ENCODE measurements at regions not wholly inside any gene's neighbourhood (a gene's known extent, or its start where the extent isn't known, plus 50 kb on each side); places are given as distances from the start of the nearest gene placed in this dataset.

- Mint-ChIP-seq H3K36me3 (ENCODE audit: low read depth) (no peaks in the 10 kb centered on the region), H3K4me3 (no peak overlapping the region), H3K9me3 (peaks cover under 1% of the 10 kb centered on the region), H3K27me3 (ENCODE audit: low read depth, poor library complexity) (peaks cover 8% of the 10 kb centered on the region), H3K4me1 (peaks cover 8% of the 10 kb centered on the region), H3K27ac (no peak overlapping the region)
- no peak for TF ChIP-seq CTCF (IDR thresholded peaks at IDR 0.05)
- DNase-seq = no peak
Measured at GRCh38 chr3:151625586-151625985, 108.1 kb upstream of the AADACL2 start.

- Mint-ChIP-seq H3K4me1 (peaks cover 6% of the 10 kb centered on the region), H3K36me3 (ENCODE audit: low read depth) (no peaks in the 10 kb centered on the region), H3K27ac (no peak overlapping the region), H3K9me3 (no peaks in the 10 kb centered on the region), H3K4me3 (no peak overlapping the region), H3K27me3 (ENCODE audit: low read depth, poor library complexity) (peaks cover 8% of the 10 kb centered on the region)
- no peak for TF ChIP-seq CTCF (IDR thresholded peaks at IDR 0.05)
- no peak for DNase-seq
Measured at GRCh38 chr3:151625086-151625485, 108.6 kb upstream of the AADACL2 start.

GRCh38 chr3:151620071-151620470 lies 113.7 kb upstream of the AADACL2 start:
- Mint-ChIP-seq H3K9me3 (no peaks in the 10 kb centered on the region), H3K4me1 (no peaks in the 10 kb centered on the region), H3K36me3 (ENCODE audit: low read depth) (no peaks in the 10 kb centered on the region), H3K27ac (no peak overlapping the region), H3K27me3 (ENCODE audit: low read depth, poor library complexity) (peaks cover 6% of the 10 kb centered on the region), H3K4me3 (no peak overlapping the region)
- no peak for TF ChIP-seq CTCF (IDR thresholded peaks at IDR 0.05)
- no peak for DNase-seq

GRCh38 chr3:151615464-151615863 lies 118.3 kb upstream of the AADACL2 start:
- DNase-seq = no peak
- H3K27me3 Mint-ChIP-seq (ENCODE audit: low read depth, poor library complexity) = peaks cover 4% of the 10 kb centered on the region
- no peaks in the 10 kb centered on the region for H3K9me3 Mint-ChIP-seq
- H3K4me3 Mint-ChIP-seq = no peak overlapping the region
- no peak for TF ChIP-seq CTCF (IDR thresholded peaks at IDR 0.05)
- H3K27ac Mint-ChIP-seq = no peak overlapping the region
- H3K36me3 Mint-ChIP-seq (ENCODE audit: low read depth) = no peaks in the 10 kb centered on the region
- H3K4me1 Mint-ChIP-seq = no peaks in the 10 kb centered on the region

- no peak overlapping the region for H3K4me3 Mint-ChIP-seq
- no peak for TF ChIP-seq CTCF (IDR thresholded peaks at IDR 0.05)
- no peaks in the 10 kb centered on the region for H3K36me3 Mint-ChIP-seq (ENCODE audit: low read depth)
- peaks cover 9% of the 10 kb centered on the region for H3K4me1 Mint-ChIP-seq
- peaks cover 10% of the 10 kb centered on the region for H3K9me3 Mint-ChIP-seq
- H3K27me3 Mint-ChIP-seq (ENCODE audit: low read depth, poor library complexity) = no peaks in the 10 kb centered on the region
- no peak for DNase-seq
- no peak overlapping the region for H3K27ac Mint-ChIP-seq
Measured at GRCh38 chr3:151612115-151612514, 121.6 kb upstream of the AADACL2 start.

- no peak for TF ChIP-seq CTCF (IDR thresholded peaks at IDR 0.05)
- no peaks in the 10 kb centered on the region for H3K36me3 Mint-ChIP-seq (ENCODE audit: low read depth)
- H3K9me3 Mint-ChIP-seq = peaks cover 10% of the 10 kb centered on the region
- H3K4me1 Mint-ChIP-seq = peaks cover 9% of the 10 kb centered on the region
- DNase-seq = no peak
- no peak overlapping the region for H3K27ac Mint-ChIP-seq
- H3K4me3 Mint-ChIP-seq = no peak overlapping the region
- no peaks in the 10 kb centered on the region for H3K27me3 Mint-ChIP-seq (ENCODE audit: low read depth, poor library complexity)
Measured at GRCh38 chr3:151611419-151611818, 122.3 kb upstream of the AADACL2 start.

Data from nephron progenitor cell (in vitro differentiated cells).